HCT116 (cell line): ENCODE measurements at regions not wholly inside any gene's neighbourhood (a gene's known extent, or its start where the extent isn't known, plus 50 kb on each side); places are given as distances from the start of the nearest gene placed in this dataset.

ENCODE experiments used
- ATAC-seq: fragments of 200-7000 bp; cut with Tn5 transposase; 2 replicates; pipeline ENCODE4 v1.9.1; 2020; ENCODE audit warnings: mild to moderate bottlenecking, moderate library complexity
- BruUV-seq: library from RNA; stranded (reverse); fragments of 400-500 nt; replicated peaks from 2 replicates; lab custom pipeline; 2021; lab: Mats Ljungman, UMichigan
- CTCF ChIA-PET: fragments of 300-600 bp; sonication (Branson Sonifier 250); formaldehyde crosslinking; loops from one replicate; lab custom pipeline; 2021; ENCODE audit warnings: antibody characterized with exemption; lab: Charles Lee
- POLR2A ChIA-PET: fragments of 300-600, 350-600 bp; sonication (Branson Sonifier 250); formaldehyde crosslinking; loops from one replicate; lab custom pipeline; 2021; ENCODE audit warnings: antibody characterized with exemption; lab: Charles Lee
- RAD21 ChIA-PET, 2 experiments: fragments of 300-600 bp; sonication (Branson Sonifier 250); formaldehyde crosslinking; loops; one replicate each; lab custom pipeline; 2023; ENCODE audit warnings: low total read pairs in 2 of 2; ENCODE audit not compliant: uncharacterized antibody in 2 of 2, unreplicated experiment in 2 of 2, low non-redundant PET in 1 of 2; lab: Charles Lee
- DNase-seq: peaks from one replicate; pipeline ENCODE4 v3.0.0-alpha.2; 2010; ENCODE audit warnings: low read depth, low spot score
- H2AFZ ChIP-seq: fragments of 200-600 bp; shearing (Covaris generic), sonication (generic); 2 replicates; pipeline ENCODE4 v1.6.1; 2017; ENCODE audit warnings: low read depth, mixed run types, mixed read lengths, antibody characterized with exemption, low read length; ENCODE audit not compliant: poor library complexity, severe bottlenecking
- H3K27ac ChIP-seq: 2 replicates; pipeline ENCODE4 v1.5.1; 2012; ENCODE audit warnings: low read depth, low read length
- H3K27me3 ChIP-seq: fragments of 200-600 bp; sonication (generic); 2 replicates; pipeline ENCODE4 v1.6.1; 2016; ENCODE audit warnings: mixed run types, low read length, mixed read lengths; ENCODE audit not compliant: insufficient read depth
- H3K36me3 ChIP-seq, 2 experiments: fragments of 200-500 bp in 1 of 2; fragments of 200-600 bp in 1 of 2; sonication (Bioruptor generic) in 1 of 2; sonication (generic) in 1 of 2; 2 replicates each; pipeline versions ENCODE4 v1.5.1 to v1.6.1; 2014 to 2016; ENCODE audit warnings: low read length in 2 of 2, inconsistent platforms in 1 of 2, mixed read lengths in 1 of 2, mixed run types in 1 of 2; ENCODE audit not compliant: insufficient read depth in 2 of 2, control insufficient read depth in 1 of 2
- H3K4me1 ChIP-seq, 2 experiments: fragments of 200-600 bp in 1 of 2; sonication (generic) in 1 of 2; 2 replicates each; pipeline versions ENCODE4 v1.5.1 to v1.6.1; 2012 to 2017; ENCODE audit warnings: low read length in 2 of 2, inconsistent platforms in 1 of 2, mild to moderate bottlenecking in 1 of 2, mixed read lengths in 1 of 2, mixed run types in 1 of 2, moderate library complexity in 1 of 2; ENCODE audit not compliant: insufficient read depth in 2 of 2, control insufficient read depth in 1 of 2
- H3K4me2 ChIP-seq: fragments of 200-600 bp; sonication (generic); 2 replicates; pipeline ENCODE4 v1.6.1; 2017; ENCODE audit warnings: mixed run types, low read length, mixed read lengths
- H3K4me3 ChIP-seq, 2 experiments: fragments of 200-600 bp in 1 of 2; sonication (generic) in 1 of 2; replicated peaks in 1 of 2; 2 replicates each; pipeline ENCODE4 v1.5.1; 2011 to 2016; ENCODE audit warnings: low read length in 2 of 2, control low read depth in 1 of 2, low read depth in 1 of 2, mild to moderate bottlenecking in 1 of 2, mixed read lengths in 1 of 2, mixed run types in 1 of 2
- H3K79me2 ChIP-seq: fragments of 200-600 bp; sonication (generic); 2 replicates; pipeline ENCODE4 v1.6.1; 2017; ENCODE audit warnings: mild to moderate bottlenecking, mixed run types, low read length, moderate library complexity, mixed read lengths; ENCODE audit not compliant: insufficient read depth
- H3K9ac ChIP-seq: fragments of 200-600 bp; sonication (generic); 2 replicates; pipeline ENCODE4 v1.6.1; 2016; ENCODE audit warnings: low read length, mixed read lengths
- H3K9me2 ChIP-seq: fragments of 200-600 bp; sonication (generic), shearing (Covaris generic); 2 replicates; pipeline ENCODE4 v1.6.1; 2017; ENCODE audit warnings: mixed run types, mild to moderate bottlenecking, moderate library complexity; ENCODE audit not compliant: insufficient read depth
- H3K9me3 ChIP-seq, 2 experiments: fragments of 200-500 bp in 1 of 2; fragments of 200-600 bp in 1 of 2; sonication (Bioruptor generic) in 1 of 2; sonication (generic) in 1 of 2; 2 replicates each; pipeline ENCODE4 v1.6.1; 2014 to 2017; ENCODE audit warnings: low read length in 2 of 2, mixed read lengths in 2 of 2, inconsistent platforms in 1 of 2, low read depth in 1 of 2, mild to moderate bottlenecking in 1 of 2, mixed run types in 1 of 2, moderate library complexity in 1 of 2; ENCODE audit not compliant: control insufficient read depth in 1 of 2, insufficient read depth in 1 of 2
- H4K20me1 ChIP-seq: fragments of 200-600 bp; sonication (generic), shearing (Covaris generic); 2 replicates; pipeline ENCODE4 v1.6.1; 2017; ENCODE audit warnings: mixed run types, mild to moderate bottlenecking, moderate library complexity; ENCODE audit not compliant: insufficient read depth
- CEBPB ChIP-seq: IDR thresholded peaks from 2 replicates; pipeline ENCODE4 v1.6.1; 2012; ENCODE audit warnings: low read depth
- ELF1 ChIP-seq: IDR thresholded peaks from 2 replicates; pipeline ENCODE4 v1.6.1; 2012; ENCODE audit warnings: low read depth, borderline replicate concordance
- EZH2 ChIP-seq: fragments of 200-600 bp; sonication (generic); IDR thresholded peaks from 2 replicates; pipeline ENCODE4 v1.6.1; 2017; ENCODE audit warnings: antibody characterized with exemption, mixed run types
- POLR2A ChIP-seq: IDR thresholded peaks from 2 replicates; pipeline ENCODE4 v1.7.0; 2011; ENCODE audit warnings: borderline replicate concordance; ENCODE audit not compliant: insufficient read depth, insufficient read length; ENCODE audit errors: extremely low read depth
- POLR2AphosphoS5 ChIP-seq: IDR thresholded peaks from 2 replicates; pipeline ENCODE4 v1.6.1; 2011; ENCODE audit warnings: mild to moderate bottlenecking, low read depth, low read length, moderate library complexity
- RAD21 ChIP-seq: IDR thresholded peaks from 2 replicates; pipeline ENCODE4 v1.6.1; 2012; ENCODE audit warnings: low read depth, mild to moderate bottlenecking
- SIN3A ChIP-seq: IDR thresholded peaks from 2 replicates; pipeline ENCODE4 v1.6.1; 2012; ENCODE audit warnings: low read depth
- SP1 ChIP-seq: IDR thresholded peaks from 2 replicates; pipeline ENCODE4 v1.6.1; 2012; ENCODE audit warnings: low read depth
- SRF ChIP-seq: IDR thresholded peaks from 2 replicates; pipeline ENCODE4 v1.6.1; 2012; ENCODE audit warnings: low read depth
- YY1 ChIP-seq: IDR thresholded peaks from 2 replicates; pipeline ENCODE4 v1.6.1; 2011; ENCODE audit warnings: low read length, low read depth, moderate library complexity, mild to moderate bottlenecking; ENCODE audit not compliant: insufficient replicate concordance; ENCODE audit errors: extremely low read depth
- ZNF274 ChIP-seq: fragments of 200-500 bp; sonication (Bioruptor generic); IDR thresholded peaks from 2 replicates; pipeline ENCODE4 v1.6.1; 2014; ENCODE audit warnings: mild to moderate bottlenecking, low read depth, low read length, inconsistent platforms
- intact Hi-C: fragments of 100-400 bp; cut with micrococcal nuclease; formaldehyde crosslinking; loops from 2 replicates; pipeline ENCODE4 v1.10.0; 2022
- TF ChIP-seq, protein P1 (sequence below): IDR thresholded peaks from 2 replicates; pipeline ENCODE4 v1.6.1; 2011; ENCODE audit warnings: mild to moderate bottlenecking, low read length, moderate library complexity; ENCODE audit not compliant: insufficient replicate concordance; ENCODE audit errors: extremely low read depth
- TF ChIP-seq, protein P2 (sequence below): IDR thresholded peaks from 2 replicates; pipeline ENCODE4 v1.6.1; 2012

- TF ChIP-seq, protein P1, sequence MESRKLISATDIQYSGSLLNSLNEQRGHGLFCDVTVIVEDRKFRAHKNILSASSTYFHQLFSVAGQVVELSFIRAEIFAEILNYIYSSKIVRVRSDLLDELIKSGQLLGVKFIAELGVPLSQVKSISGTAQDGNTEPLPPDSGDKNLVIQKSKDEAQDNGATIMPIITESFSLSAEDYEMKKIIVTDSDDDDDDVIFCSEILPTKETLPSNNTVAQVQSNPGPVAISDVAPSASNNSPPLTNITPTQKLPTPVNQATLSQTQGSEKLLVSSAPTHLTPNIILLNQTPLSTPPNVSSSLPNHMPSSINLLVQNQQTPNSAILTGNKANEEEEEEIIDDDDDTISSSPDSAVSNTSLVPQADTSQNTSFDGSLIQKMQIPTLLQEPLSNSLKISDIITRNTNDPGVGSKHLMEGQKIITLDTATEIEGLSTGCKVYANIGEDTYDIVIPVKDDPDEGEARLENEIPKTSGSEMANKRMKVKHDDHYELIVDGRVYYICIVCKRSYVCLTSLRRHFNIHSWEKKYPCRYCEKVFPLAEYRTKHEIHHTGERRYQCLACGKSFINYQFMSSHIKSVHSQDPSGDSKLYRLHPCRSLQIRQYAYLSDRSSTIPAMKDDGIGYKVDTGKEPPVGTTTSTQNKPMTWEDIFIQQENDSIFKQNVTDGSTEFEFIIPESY, result no peak
- TF ChIP-seq EZH2 (no peak), SIN3A (no peak), ZNF274 (no peak), CEBPB (no peak), RAD21 (no peak), SRF (no peak), YY1 (no peak), POLR2A (no peak)
These were observed 328.7 kb downstream of the SIPA1L2 start (continued) for GRCh38 chr1:232301246-232301645.

- H3K27ac ChIP-seq, result no peak overlapping the region
- no peaks in the 10 kb centered on the region for H3K4me1 ChIP-seq
- ATAC-seq, result no peak
- no peaks in the 10 kb centered on the region for H4K20me1 ChIP-seq
- no peaks in the 10 kb centered on the region for H3K27me3 ChIP-seq
- TF ChIP-seq EZH2, result no peak
- TF ChIP-seq SP1, result no peak
- TF ChIP-seq, protein P2, sequence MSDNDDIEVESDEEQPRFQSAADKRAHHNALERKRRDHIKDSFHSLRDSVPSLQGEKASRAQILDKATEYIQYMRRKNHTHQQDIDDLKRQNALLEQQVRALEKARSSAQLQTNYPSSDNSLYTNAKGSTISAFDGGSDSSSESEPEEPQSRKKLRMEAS, result no peak
- TF ChIP-seq YY1, result no peak
- no peak for TF ChIP-seq SRF
- no peak for TF ChIP-seq POLR2AphosphoS5
- TF ChIP-seq SIN3A, result no peak
- TF ChIP-seq RAD21, result no peak
- TF ChIP-seq ELF1, result no peak
- TF ChIP-seq, all 23 proteins: peak for 0
- Histone ChIP-seq H3K9me3 (no peaks in the 10 kb centered on the region), H3K79me2 (no peaks in the 10 kb centered on the region), H3K4me2 (no peak overlapping the region), H2AFZ (no peak overlapping the region), H3K9me2 (no peaks in the 10 kb centered on the region), H3K36me3 (no peaks in the 10 kb centered on the region), H3K9ac (no peak overlapping the region), H3K4me3 (no peak overlapping the region)
- CTCF ChIA-PET, result no interaction called here
- RAD21 ChIA-PET, result no interaction called here
- intact Hi-C loops, result no loop called here
- DNase-seq, result no peak
- POLR2A ChIA-PET, result no interaction called here
- BruUV-seq, result no TSS peak
These were observed 329.5 kb downstream of the SIPA1L2 start for GRCh38 chr1:232300466-232300865.
